OCI-LY7 (cell line): ENCODE measurements at regions not wholly inside any gene's neighbourhood (a gene's known extent, or its start where the extent isn't known, plus 50 kb on each side); places are given as distances from the start of the nearest gene placed in this dataset.

Experiments used
- CTCF ChIP-seq: fragments of 200-600 bp; sonication (generic); conservative IDR thresholded peaks from 2 replicates; pipeline ENCODE4 v1.5.1; 2014; ENCODE audit warnings: mild to moderate bottlenecking, antibody characterized with exemption, low read length, moderate library complexity, mixed read lengths
- EZH2phosphoT487 ChIP-seq: fragments of 200-600 bp; sonication (generic); IDR thresholded peaks from 2 replicates; pipeline ENCODE4 v1.6.1; 2018; ENCODE audit warnings: low read depth, borderline replicate concordance, mild to moderate bottlenecking, mixed run types, antibody characterized with exemption, low read length, moderate library complexity, mixed read lengths

GRCh38 chrX:3803305-3803704 lies 89.9 kb upstream of the PRKX start:
- TF ChIP-seq CTCF (no peak), EZH2phosphoT487 (no peak)
